ENCODE measurements at regions not wholly inside any gene's neighbourhood (a gene's known extent, or its start where the extent isn't known, plus 50 kb on each side); places are given as distances from the start of the nearest gene placed in this dataset.

- TF ChIP-seq, protein P1, sequence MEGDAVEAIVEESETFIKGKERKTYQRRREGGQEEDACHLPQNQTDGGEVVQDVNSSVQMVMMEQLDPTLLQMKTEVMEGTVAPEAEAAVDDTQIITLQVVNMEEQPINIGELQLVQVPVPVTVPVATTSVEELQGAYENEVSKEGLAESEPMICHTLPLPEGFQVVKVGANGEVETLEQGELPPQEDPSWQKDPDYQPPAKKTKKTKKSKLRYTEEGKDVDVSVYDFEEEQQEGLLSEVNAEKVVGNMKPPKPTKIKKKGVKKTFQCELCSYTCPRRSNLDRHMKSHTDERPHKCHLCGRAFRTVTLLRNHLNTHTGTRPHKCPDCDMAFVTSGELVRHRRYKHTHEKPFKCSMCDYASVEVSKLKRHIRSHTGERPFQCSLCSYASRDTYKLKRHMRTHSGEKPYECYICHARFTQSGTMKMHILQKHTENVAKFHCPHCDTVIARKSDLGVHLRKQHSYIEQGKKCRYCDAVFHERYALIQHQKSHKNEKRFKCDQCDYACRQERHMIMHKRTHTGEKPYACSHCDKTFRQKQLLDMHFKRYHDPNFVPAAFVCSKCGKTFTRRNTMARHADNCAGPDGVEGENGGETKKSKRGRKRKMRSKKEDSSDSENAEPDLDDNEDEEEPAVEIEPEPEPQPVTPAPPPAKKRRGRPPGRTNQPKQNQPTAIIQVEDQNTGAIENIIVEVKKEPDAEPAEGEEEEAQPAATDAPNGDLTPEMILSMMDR (conservative IDR thresholded peaks at IDR 0.05; ENCODE audit: low read depth, low read length) = no peak
- TF ChIP-seq EZH2 (IDR thresholded peaks at IDR 0.05; ENCODE audit: borderline replicate concordance, low read depth, low read length, poor library complexity, severe bottlenecking) = no peak
Measured at GRCh38 chr7:31457551-31457950, 56.3 kb upstream of the ITPRID1 start.
